HepG2 (cell line): ENCODE measurements at regions not wholly inside any gene's neighbourhood (a gene's known extent, or its start where the extent isn't known, plus 50 kb on each side); places are given as distances from the start of the nearest gene placed in this dataset.

Experiments used
- ATF2 ChIP-seq: sonication (generic); formaldehyde crosslinking; IDR thresholded peaks from 2 replicates; pipeline ENCODE4 v1.4.0; 2020; ENCODE audit warnings: missing genetic modification reagents
- CSRNP2 ChIP-seq: sonication (generic); formaldehyde crosslinking; conservative IDR thresholded peaks from 2 replicates; pipeline ENCODE4 v1.8.0; 2022; ENCODE audit warnings: low read depth, missing genetic modification reagents
- HDAC2 ChIP-seq: sonication (generic); formaldehyde crosslinking; IDR thresholded peaks from 2 replicates; pipeline ENCODE4 v1.4.0; 2020; ENCODE audit warnings: missing genetic modification reagents
- HIVEP1 ChIP-seq: sonication (generic); formaldehyde crosslinking; IDR thresholded peaks from 2 replicates; pipeline ENCODE4 v1.4.0; 2020; ENCODE audit warnings: mild to moderate bottlenecking, missing genetic modification reagents
- HOXA5 ChIP-seq: sonication (generic); formaldehyde crosslinking; IDR thresholded peaks from 2 replicates; pipeline ENCODE4 v1.4.0; 2020; ENCODE audit warnings: missing genetic modification reagents
- HOXA7 ChIP-seq: sonication (generic); formaldehyde crosslinking; IDR thresholded peaks from 2 replicates; pipeline ENCODE4 v1.8.1; 2022; ENCODE audit warnings: mild to moderate bottlenecking, missing genetic modification reagents, moderate library complexity
- KMT2A ChIP-seq: sonication (generic); formaldehyde crosslinking; IDR thresholded peaks from 2 replicates; pipeline ENCODE4 v1.4.0; 2020; ENCODE audit warnings: missing genetic modification reagents
- KMT2B ChIP-seq: IDR thresholded peaks from 2 replicates; pipeline ENCODE4 v1.6.1; 2016; ENCODE audit warnings: missing genetic modification reagents, missing compliant biosample characterization
- NFRKB ChIP-seq: fragments of 450-650 bp; IDR thresholded peaks from 2 replicates; pipeline ENCODE4 v1.6.1; 2017
- NR2C2 ChIP-seq: sonication (generic); formaldehyde crosslinking; IDR thresholded peaks from 2 replicates; pipeline ENCODE4 v1.4.0; 2020; ENCODE audit warnings: missing genetic modification reagents, mild to moderate bottlenecking, moderate library complexity, borderline replicate concordance
- PCBP1 ChIP-seq: fragments of 200-400 bp; formaldehyde crosslinking; IDR thresholded peaks from 2 replicates; pipeline ENCODE4 v1.6.1; 2017; ENCODE audit warnings: mild to moderate bottlenecking, low read depth, low read length, borderline replicate concordance
- PREB ChIP-seq: sonication (generic); formaldehyde crosslinking; IDR thresholded peaks from 2 replicates; pipeline ENCODE4 v1.4.0; 2020; ENCODE audit warnings: missing genetic modification reagents
- SIN3A ChIP-seq: IDR thresholded peaks from 2 replicates; pipeline ENCODE4 v1.6.1; 2011; ENCODE audit warnings: low read depth, mild to moderate bottlenecking, control low read depth, low read length, borderline replicate concordance
- ZNF331 ChIP-seq: sonication (generic); formaldehyde crosslinking; IDR thresholded peaks from 2 replicates; pipeline ENCODE4 v1.4.0; 2020; ENCODE audit warnings: missing genetic modification reagents
- ZNF350 ChIP-seq: sonication (generic); formaldehyde crosslinking; IDR thresholded peaks from 2 replicates; pipeline ENCODE4 v1.4.0; 2020; ENCODE audit warnings: mild to moderate bottlenecking, low read depth, missing genetic modification reagents, borderline replicate concordance
- ZNF710 ChIP-seq: sonication (generic); formaldehyde crosslinking; IDR thresholded peaks from 2 replicates; pipeline ENCODE4 v1.5.0; 2020; ENCODE audit warnings: mild to moderate bottlenecking, missing genetic modification reagents, borderline replicate concordance
- ZNF75D ChIP-seq: sonication (generic); formaldehyde crosslinking; IDR thresholded peaks from 2 replicates; pipeline ENCODE4 v1.8.1; 2023; ENCODE audit warnings: missing genetic modification reagents, mild to moderate bottlenecking, borderline replicate concordance
- ZNF773 ChIP-seq: sonication (generic); formaldehyde crosslinking; IDR thresholded peaks from 2 replicates; pipeline ENCODE4 v1.4.0; 2020; ENCODE audit warnings: missing genetic modification reagents, borderline replicate concordance

- TF ChIP-seq ATF2 (CRISPR knock-in tag) (no peak), PCBP1 (no peak), KMT2B (CRISPR knock-in tag) (peak; percentile 47; the same call in 1 of the 2 replicates), ZNF331 (0 out of 2 replicates have a peak, but pooled peaks have one; percentile 14), NR2C2 (no peak), ZNF773 (CRISPR knock-in tag) (no peak), PREB (CRISPR knock-in tag) (no peak), CSRNP2 (CRISPR knock-in tag) (no peak), KMT2A (CRISPR knock-in tag) (no peak), HDAC2 (CRISPR knock-in tag) (peak; percentile 49; the same call in 1 of the 2 replicates), ZNF75D (CRISPR knock-in tag) (no peak), HOXA7 (no peak), HOXA5 (CRISPR knock-in tag) (no peak), SIN3A (peak; percentile 84; the same call in 1 of the 2 replicates), NFRKB (no peak), ZNF710 (CRISPR knock-in tag) (peak; percentile 59; the same call in 1 of the 2 replicates), HIVEP1 (no peak), ZNF350 (CRISPR knock-in tag) (no peak)
Observed at GRCh38 chr11:8810540-8811301, 100.3 kb upstream of the AKIP1 start (continued).
